ENCODE measurements at regions not wholly inside any gene's neighbourhood (a gene's known extent, or its start where the extent isn't known, plus 50 kb on each side); places are given as distances from the start of the nearest gene placed in this dataset.
"Not testable (repeated sequence)": the region's sequence is repeated elsewhere in the genome, so short reads cannot be mapped to it uniquely, and the experiment has no call there.

GRCh38 chr6:167420177-167420576 is 95.3 kb downstream of the TTLL2 start:
- H3K4me1 Mint-ChIP-seq (ENCODE audit: unreplicated experiment) = no peaks in the 10 kb centered on the region
- H3K27me3 Mint-ChIP-seq = no peaks in the 10 kb centered on the region
- H3K9me3 Mint-ChIP-seq = no peaks in the 10 kb centered on the region
- no peak for DNase-seq (ENCODE audit: extremely low spot score, unreplicated experiment)
- H3K4me3 Mint-ChIP-seq = no peak overlapping the region
- H3K27ac Mint-ChIP-seq = no peak overlapping the region
- no peak for TF ChIP-seq CTCF (conservative IDR thresholded peaks at IDR 0.05)
- H3K36me3 Mint-ChIP-seq = no peaks in the 10 kb centered on the region

GRCh38 chr6:167420858-167421766 is 96.2 kb downstream of the TTLL2 start:
- no peak for DNase-seq (ENCODE audit: extremely low spot score, unreplicated experiment)
- no peak overlapping the region for H3K4me3 Mint-ChIP-seq
- H3K4me1 Mint-ChIP-seq (ENCODE audit: unreplicated experiment) = no peaks in the 10 kb centered on the region
- no peak for TF ChIP-seq CTCF (conservative IDR thresholded peaks at IDR 0.05)
- no peaks in the 10 kb centered on the region for H3K9me3 Mint-ChIP-seq
- no peaks in the 10 kb centered on the region for H3K27me3 Mint-ChIP-seq
- H3K27ac Mint-ChIP-seq = no peak overlapping the region
- H3K36me3 Mint-ChIP-seq = no peaks in the 10 kb centered on the region

GRCh38 chr6:167421944-167422343 is 97.1 kb downstream of the TTLL2 start:
- not testable (repeated sequence) for H3K4me1 Mint-ChIP-seq (ENCODE audit: unreplicated experiment); H3K27me3 Mint-ChIP-seq; DNase-seq (ENCODE audit: extremely low spot score, unreplicated experiment); H3K4me3 Mint-ChIP-seq; H3K36me3 Mint-ChIP-seq; H3K27ac Mint-ChIP-seq; H3K9me3 Mint-ChIP-seq

GRCh38 chr6:167422934-167423333 is 98.0 kb downstream of the TTLL2 start:
- H3K36me3 Mint-ChIP-seq = no peaks in the 10 kb centered on the region
- no peak overlapping the region for H3K4me3 Mint-ChIP-seq
- no peak for TF ChIP-seq CTCF (conservative IDR thresholded peaks at IDR 0.05)
- no peaks in the 10 kb centered on the region for H3K9me3 Mint-ChIP-seq
- H3K27ac Mint-ChIP-seq = no peak overlapping the region
- H3K4me1 Mint-ChIP-seq (ENCODE audit: unreplicated experiment) = no peaks in the 10 kb centered on the region
- no peak for DNase-seq (ENCODE audit: extremely low spot score, unreplicated experiment)
- no peaks in the 10 kb centered on the region for H3K27me3 Mint-ChIP-seq

- Mint-ChIP-seq H3K4me1 (ENCODE audit: unreplicated experiment) (no peaks in the 10 kb centered on the region), H3K9me3 (no peaks in the 10 kb centered on the region), H3K36me3 (no peaks in the 10 kb centered on the region), H3K27ac (no peak overlapping the region), H3K27me3 (no peaks in the 10 kb centered on the region), H3K4me3 (no peak overlapping the region)
- TF ChIP-seq CTCF (conservative IDR thresholded peaks at IDR 0.05) = no peak
- no peak for DNase-seq (ENCODE audit: extremely low spot score, unreplicated experiment)
Observed at GRCh38 chr6:167424060-167424673, 99.3 kb downstream of the TTLL2 start.

- no peak for TF ChIP-seq CTCF (conservative IDR thresholded peaks at IDR 0.05)
- no peaks in the 10 kb centered on the region for H3K4me1 Mint-ChIP-seq (ENCODE audit: unreplicated experiment)
- H3K27ac Mint-ChIP-seq = no peak overlapping the region
- H3K27me3 Mint-ChIP-seq = no peaks in the 10 kb centered on the region
- H3K36me3 Mint-ChIP-seq = no peaks in the 10 kb centered on the region
- no peak overlapping the region for H3K4me3 Mint-ChIP-seq
- no peaks in the 10 kb centered on the region for H3K9me3 Mint-ChIP-seq
- DNase-seq (ENCODE audit: extremely low spot score, unreplicated experiment) = no peak
Observed at GRCh38 chr6:167424700-167425099, 99.8 kb downstream of the TTLL2 start.
